Endothelial cell of umbilical vein (primary cell): ENCODE measurements at regions not wholly inside any gene's neighbourhood (a gene's known extent, or its start where the extent isn't known, plus 50 kb on each side); places are given as distances from the start of the nearest gene placed in this dataset.

Experiments used
- BruUV-seq: library from RNA; stranded (reverse); fragments of 400-500 nt; replicated peaks from 2 replicates; lab custom pipeline; 2021; lab: Mats Ljungman, UMichigan
- CTCF ChIA-PET: fragments of 300-600, 350-600 bp; sonication (Branson Sonifier 250); formaldehyde crosslinking; loops from one replicate; lab custom pipeline; 2021; ENCODE audit warnings: antibody characterized with exemption, inconsistent platforms; lab: Charles Lee
- POLR2A ChIA-PET: fragments of 300-600, 350-600 bp; sonication (Branson Sonifier 250); formaldehyde crosslinking; loops from one replicate; lab custom pipeline; 2021; ENCODE audit warnings: antibody characterized with exemption, inconsistent platforms; lab: Charles Lee
- DNase-seq: peaks from one replicate; pipeline ENCODE4 v3.0.0-alpha.2; 2011; ENCODE audit warnings: low read depth, low spot score
- FAIRE-seq: peaks from 2 replicates; lab custom pipeline; 2011; peaks lifted over from hg19 to GRCh38; lab: Jason Lieb, UNC
- H2AFZ ChIP-seq: 2 replicates; pipeline ENCODE4 v1.6.0; 2012; ENCODE audit warnings: low read depth, low read length, control low read depth, inconsistent platforms
- H3K27ac ChIP-seq: 2 replicates; pipeline ENCODE4 v1.5.1; 2011; ENCODE audit warnings: low read depth, mild to moderate bottlenecking, control low read depth, low read length, moderate library complexity; ENCODE audit not compliant: insufficient read depth
- H3K27me3 ChIP-seq, 2 experiments: 2 replicates each; pipeline versions ENCODE4 v1.6.0 to v1.6.1; 2011; ENCODE audit warnings: low read length in 2 of 2, mixed read lengths in 1 of 2; ENCODE audit not compliant: control insufficient read depth in 2 of 2, insufficient read depth in 2 of 2
- H3K36me3 ChIP-seq, 2 experiments: 2 replicates in 1 of 2; 3 replicates in 1 of 2; pipeline ENCODE4 v1.5.1; 2011; ENCODE audit warnings: low read length in 2 of 2, mild to moderate bottlenecking in 1 of 2, moderate library complexity in 1 of 2; ENCODE audit not compliant: control insufficient read depth in 2 of 2, insufficient read depth in 2 of 2; ENCODE audit errors: extremely low read depth in 1 of 2
- H3K4me1 ChIP-seq: 3 replicates; pipeline ENCODE4 v1.5.1; 2011; ENCODE audit warnings: mild to moderate bottlenecking, low read length; ENCODE audit not compliant: control insufficient read depth, insufficient read depth; ENCODE audit errors: extremely low read depth
- H3K4me2 ChIP-seq: 2 replicates; pipeline ENCODE4 v1.6.1; 2011; ENCODE audit warnings: low read length, control low read depth, mixed read lengths; ENCODE audit not compliant: insufficient read depth
- H3K4me3 ChIP-seq, 3 experiments: fragments of 200-600 bp in 1 of 3; sonication (generic), shearing (Covaris generic) in 1 of 3; replicated peaks in 1 of 3; 2 replicates each; pipeline ENCODE4 v1.5.1; 2011 to 2016; ENCODE audit warnings: control low read depth in 3 of 3, low read length in 3 of 3, mild to moderate bottlenecking in 2 of 3, inconsistent platforms in 1 of 3, low read depth in 1 of 3, moderate library complexity in 1 of 3; ENCODE audit not compliant: insufficient read depth in 1 of 3
- H3K79me2 ChIP-seq: 2 replicates; pipeline ENCODE4 v1.6.0; 2012; ENCODE audit warnings: low read length, inconsistent platforms; ENCODE audit not compliant: control insufficient read depth, insufficient read depth
- H3K9ac ChIP-seq: replicated peaks from 2 replicates; pipeline ENCODE3; 2011; ENCODE audit warnings: low read length, control low read depth; ENCODE audit not compliant: insufficient read depth; ENCODE audit errors: extremely low read depth
- H3K9me1 ChIP-seq: replicated peaks from 3 replicates; pipeline ENCODE4 v1.6.0; 2011; ENCODE audit warnings: mild to moderate bottlenecking, low read length; ENCODE audit not compliant: control insufficient read depth, insufficient read depth; ENCODE audit errors: extremely low read depth
- H3K9me3 ChIP-seq: replicated peaks from 2 replicates; pipeline ENCODE4 v1.5.1; 2012; ENCODE audit warnings: low read length, inconsistent platforms; ENCODE audit not compliant: control insufficient read depth, insufficient read depth
- H4K20me1 ChIP-seq: replicated peaks from 2 replicates; pipeline ENCODE3; 2011; ENCODE audit warnings: mild to moderate bottlenecking, low read length; ENCODE audit not compliant: control insufficient read depth, insufficient read depth; ENCODE audit errors: extremely low read depth
- EZH2 ChIP-seq: IDR thresholded peaks from 2 replicates; pipeline ENCODE4 v1.6.1; 2012; ENCODE audit warnings: borderline replicate concordance, low read depth, mild to moderate bottlenecking, moderate library complexity, low read length, inconsistent platforms; ENCODE audit not compliant: severe bottlenecking
- FOS ChIP-seq: IDR thresholded peaks from 2 replicates; pipeline ENCODE4 v1.6.1; 2011; ENCODE audit warnings: mild to moderate bottlenecking, low read length, moderate library complexity, borderline replicate concordance; ENCODE audit not compliant: insufficient read depth
- GATA2 ChIP-seq: IDR thresholded peaks from 2 replicates; pipeline ENCODE4 v1.7.0; 2011; ENCODE audit warnings: low read depth, mild to moderate bottlenecking, moderate library complexity, mixed read lengths, low read length; ENCODE audit not compliant: insufficient read length, insufficient read depth
- JUN ChIP-seq: IDR thresholded peaks from 2 replicates; pipeline ENCODE4 v1.6.1; 2011; ENCODE audit warnings: borderline replicate concordance, low read depth; ENCODE audit not compliant: insufficient read length, insufficient read depth
- MYC ChIP-seq: IDR thresholded peaks from one replicate; pipeline ENCODE4 v1.6.1; 2011; ENCODE audit warnings: mild to moderate bottlenecking, low read depth, low read length
- POLR2A ChIP-seq: IDR thresholded peaks from 2 replicates; pipeline ENCODE4 v1.6.1; 2012; ENCODE audit warnings: low read depth, mild to moderate bottlenecking, control low read depth, low read length
- POLR2AphosphoS5 ChIP-seq: IDR thresholded peaks from 2 replicates; pipeline ENCODE4 v1.6.1; 2012; ENCODE audit warnings: low read depth, mild to moderate bottlenecking, control low read depth, low read length, moderate library complexity; ENCODE audit not compliant: insufficient read depth
- dilution Hi-C: fragments of 300-500 bp; cut with MboI; formaldehyde crosslinking; loops from one replicate; pipeline ENCODE4 v1.15.0; 2019; ENCODE audit warnings: low sequenced_read_pairs; ENCODE audit not compliant: extremely low pct_ligation_motif_present
- intact Hi-C: fragments of 100-400 bp; cut with micrococcal nuclease; formaldehyde crosslinking; loops from one replicate; pipeline ENCODE4 v1.10.0; 2022
- TF ChIP-seq, protein P1 (sequence below), 2 donors: IDR thresholded peaks; 1 replicate in 1 of 2; 2 replicates in 1 of 2; pipeline ENCODE4 v1.5.1; 2011; ENCODE audit warnings: low read length in 2 of 2, mild to moderate bottlenecking in 2 of 2, moderate library complexity in 2 of 2, control low read depth in 1 of 2, inconsistent platforms in 1 of 2, low read depth in 1 of 2; ENCODE audit not compliant: insufficient read depth in 1 of 2; ENCODE audit errors: extremely low read depth in 1 of 2
- TF ChIP-seq, protein P2 (sequence below): IDR thresholded peaks from 2 replicates; pipeline ENCODE4 v1.6.1; 2011; ENCODE audit not compliant: insufficient read depth, insufficient read length

DNA sequence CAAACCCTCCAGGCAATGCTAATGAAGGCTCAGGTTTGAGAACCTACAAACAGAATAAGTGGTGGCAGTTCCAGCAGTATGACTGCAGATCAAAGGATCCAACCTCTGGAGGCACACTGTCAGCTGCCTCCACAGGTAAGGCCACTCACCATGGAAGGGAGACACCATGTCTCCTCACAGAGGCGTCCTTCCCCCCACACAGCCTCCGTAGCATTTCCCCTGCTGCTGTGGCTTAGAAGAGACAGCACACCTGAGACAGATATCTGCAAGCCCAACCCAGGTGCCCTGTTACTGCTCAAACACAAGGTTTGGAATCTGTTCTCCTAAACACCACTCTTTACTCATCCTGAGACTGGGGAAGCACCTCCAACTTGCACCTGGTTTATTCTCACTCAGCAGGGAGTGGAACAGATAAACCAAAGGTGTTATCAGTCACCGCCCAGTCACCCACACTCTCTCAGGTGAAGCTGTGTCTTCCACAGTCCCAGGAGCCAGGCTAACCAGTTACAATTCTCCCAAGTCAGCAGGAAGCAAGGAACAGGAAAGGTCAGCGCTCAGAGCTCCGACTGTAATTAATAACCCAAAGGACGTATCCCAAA is 311.2 kb downstream of the FOXO1 start:
- DNase-seq: no peak
- no peak for FAIRE-seq
- intact Hi-C loops (no loop called here), dilution Hi-C loops (no loop called here)
- BruUV-seq: no TSS peak
- TF ChIP-seq, protein P1, sequence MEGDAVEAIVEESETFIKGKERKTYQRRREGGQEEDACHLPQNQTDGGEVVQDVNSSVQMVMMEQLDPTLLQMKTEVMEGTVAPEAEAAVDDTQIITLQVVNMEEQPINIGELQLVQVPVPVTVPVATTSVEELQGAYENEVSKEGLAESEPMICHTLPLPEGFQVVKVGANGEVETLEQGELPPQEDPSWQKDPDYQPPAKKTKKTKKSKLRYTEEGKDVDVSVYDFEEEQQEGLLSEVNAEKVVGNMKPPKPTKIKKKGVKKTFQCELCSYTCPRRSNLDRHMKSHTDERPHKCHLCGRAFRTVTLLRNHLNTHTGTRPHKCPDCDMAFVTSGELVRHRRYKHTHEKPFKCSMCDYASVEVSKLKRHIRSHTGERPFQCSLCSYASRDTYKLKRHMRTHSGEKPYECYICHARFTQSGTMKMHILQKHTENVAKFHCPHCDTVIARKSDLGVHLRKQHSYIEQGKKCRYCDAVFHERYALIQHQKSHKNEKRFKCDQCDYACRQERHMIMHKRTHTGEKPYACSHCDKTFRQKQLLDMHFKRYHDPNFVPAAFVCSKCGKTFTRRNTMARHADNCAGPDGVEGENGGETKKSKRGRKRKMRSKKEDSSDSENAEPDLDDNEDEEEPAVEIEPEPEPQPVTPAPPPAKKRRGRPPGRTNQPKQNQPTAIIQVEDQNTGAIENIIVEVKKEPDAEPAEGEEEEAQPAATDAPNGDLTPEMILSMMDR (IDR thresholded peaks at IDR 0.05; ENCODE audit: extremely low read depth in 1 of 2, insufficient read depth in 1 of 2, low read depth in 1 of 2, low read length in 2 of 2): no peak
- no peak for TF ChIP-seq FOS
- TF ChIP-seq POLR2AphosphoS5: no peak
- TF ChIP-seq POLR2A: no peak
- TF ChIP-seq, protein P2, sequence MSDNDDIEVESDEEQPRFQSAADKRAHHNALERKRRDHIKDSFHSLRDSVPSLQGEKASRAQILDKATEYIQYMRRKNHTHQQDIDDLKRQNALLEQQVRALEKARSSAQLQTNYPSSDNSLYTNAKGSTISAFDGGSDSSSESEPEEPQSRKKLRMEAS: no peak
- TF ChIP-seq JUN: no peak
- TF ChIP-seq EZH2: no peak
- no peak for TF ChIP-seq MYC
- no peak for TF ChIP-seq GATA2
- ChIA-PET POLR2A (no interaction called here), CTCF (no interaction called here)
- Histone ChIP-seq H3K9me1 (no peaks in the 10 kb centered on the region), H3K27me3 (no peaks in the 10 kb centered on the region), H2AFZ (no peak overlapping the region), H3K27ac (no peak overlapping the region), H3K4me2 (no peak overlapping the region), H3K9ac (no peak overlapping the region), H3K4me3 (no peak overlapping the region), H4K20me1 (no peaks in the 10 kb centered on the region), H3K4me1 (no peaks in the 10 kb centered on the region), H3K79me2 (no peaks in the 10 kb centered on the region), H3K9me3 (no peaks in the 10 kb centered on the region), H3K36me3 (no peaks in the 10 kb centered on the region)
